ENCODE measurements at regions not wholly inside any gene's neighbourhood (a gene's known extent, or its start where the extent isn't known, plus 50 kb on each side); places are given as distances from the start of the nearest gene placed in this dataset.
"Not testable (repeated sequence)": the region's sequence is repeated elsewhere in the genome, so short reads cannot be mapped to it uniquely, and the experiment has no call there.

DNA sequence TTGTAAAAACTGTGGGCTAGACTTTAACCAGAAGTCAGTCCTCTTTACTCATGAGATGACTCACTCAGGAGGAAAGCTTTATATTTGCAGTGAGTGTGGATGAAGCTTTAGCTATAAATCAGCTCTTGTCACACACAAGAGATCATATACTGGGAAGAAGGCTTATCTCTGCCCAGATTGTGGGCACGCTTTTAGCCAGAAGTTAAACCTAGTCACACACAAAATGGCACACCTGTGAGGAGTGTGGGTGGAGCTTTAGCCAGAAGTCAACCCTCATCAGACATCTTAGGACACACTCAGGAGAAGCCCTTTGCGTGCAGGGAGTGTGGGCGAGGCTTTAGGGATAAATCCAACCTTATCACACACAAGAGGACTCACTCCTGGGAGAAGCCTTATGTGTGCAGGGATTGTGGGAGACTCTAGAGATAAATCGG is 706.9 kb upstream of the LUZP2 start:
- TF ChIP-seq, protein P1, sequence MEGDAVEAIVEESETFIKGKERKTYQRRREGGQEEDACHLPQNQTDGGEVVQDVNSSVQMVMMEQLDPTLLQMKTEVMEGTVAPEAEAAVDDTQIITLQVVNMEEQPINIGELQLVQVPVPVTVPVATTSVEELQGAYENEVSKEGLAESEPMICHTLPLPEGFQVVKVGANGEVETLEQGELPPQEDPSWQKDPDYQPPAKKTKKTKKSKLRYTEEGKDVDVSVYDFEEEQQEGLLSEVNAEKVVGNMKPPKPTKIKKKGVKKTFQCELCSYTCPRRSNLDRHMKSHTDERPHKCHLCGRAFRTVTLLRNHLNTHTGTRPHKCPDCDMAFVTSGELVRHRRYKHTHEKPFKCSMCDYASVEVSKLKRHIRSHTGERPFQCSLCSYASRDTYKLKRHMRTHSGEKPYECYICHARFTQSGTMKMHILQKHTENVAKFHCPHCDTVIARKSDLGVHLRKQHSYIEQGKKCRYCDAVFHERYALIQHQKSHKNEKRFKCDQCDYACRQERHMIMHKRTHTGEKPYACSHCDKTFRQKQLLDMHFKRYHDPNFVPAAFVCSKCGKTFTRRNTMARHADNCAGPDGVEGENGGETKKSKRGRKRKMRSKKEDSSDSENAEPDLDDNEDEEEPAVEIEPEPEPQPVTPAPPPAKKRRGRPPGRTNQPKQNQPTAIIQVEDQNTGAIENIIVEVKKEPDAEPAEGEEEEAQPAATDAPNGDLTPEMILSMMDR (IDR thresholded peaks at IDR 0.05) = no peak
- Histone ChIP-seq H3K36me3 (no peaks in the 10 kb centered on the region), H3K27me3 (no peaks in the 10 kb centered on the region), H3K9me3 (no peaks in the 10 kb centered on the region), H3K4me1 (no peaks in the 10 kb centered on the region), H3K4me3 (no peak overlapping the region), H3K27ac (no peak overlapping the region)
- intact Hi-C loops (cut with DNase I; ENCODE audit: low total_unique reads) = no loop called here
- no peak for DNase-seq

- DNase-seq = no peak
- no peaks in the 10 kb centered on the region for H3K36me3 ChIP-seq
- TF ChIP-seq, protein P1 (IDR thresholded peaks at IDR 0.05) = no peak
- no peak overlapping the region for H3K27ac ChIP-seq
- peaks cover 0 to 3% (median 0%) of the 10 kb centered on the region in 4 donors for H3K4me1 ChIP-seq
- no peaks in the 10 kb centered on the region for H3K27me3 ChIP-seq
- no peak overlapping the region for H3K4me3 ChIP-seq
- H3K9me3 ChIP-seq = no peaks in the 10 kb centered on the region
- intact Hi-C loops (cut with DNase I; ENCODE audit: low total_unique reads) = no loop called here
Observed at GRCh38 chr11:23797624-23798419, 699.0 kb upstream of the LUZP2 start.

DNA sequence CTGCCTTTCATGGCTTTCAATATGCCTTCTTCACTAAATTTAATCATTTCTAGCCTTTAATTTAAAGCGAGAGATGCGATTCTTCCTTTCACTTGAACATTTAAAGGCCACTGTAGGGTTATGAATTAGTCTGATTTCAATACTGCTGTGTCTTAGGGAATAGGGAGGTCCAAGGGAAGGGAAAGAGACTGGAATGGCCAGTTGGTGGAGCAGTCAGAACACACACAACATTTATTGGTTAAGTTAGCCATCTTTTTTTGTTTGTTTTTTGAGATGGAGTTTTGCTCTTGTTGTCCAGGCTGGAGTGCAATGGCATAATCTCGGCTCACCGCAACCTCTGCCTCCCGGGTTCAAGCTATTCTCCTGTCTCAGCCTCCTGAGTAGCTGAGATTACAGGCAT is 662.5 kb upstream of the LUZP2 start:
- H3K27me3 ChIP-seq; H3K9me3 ChIP-seq; intact Hi-C loops (cut with DNase I; ENCODE audit: low total_unique reads); H3K4me1 ChIP-seq; DNase-seq; H3K36me3 ChIP-seq; H3K27ac ChIP-seq; H3K4me3 ChIP-seq: not testable (repeated sequence)

DNA sequence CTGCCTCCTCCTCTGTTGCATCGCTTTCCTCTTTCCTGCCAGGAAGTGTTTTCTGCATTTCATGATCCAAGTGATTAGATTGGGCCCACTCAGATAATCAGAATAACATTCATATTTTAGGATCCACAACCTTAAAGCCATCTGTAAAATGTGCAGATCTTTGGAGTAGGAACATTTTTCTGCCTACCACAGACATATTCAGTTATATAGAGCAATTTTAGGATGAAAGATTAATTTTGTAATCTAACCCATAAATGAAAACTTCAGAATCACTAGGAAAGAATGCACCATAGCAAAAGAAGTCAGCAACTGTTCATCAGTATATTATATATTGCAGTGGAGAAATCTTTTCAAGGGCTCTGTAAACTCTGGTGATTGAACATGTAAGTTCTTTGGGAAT is 659.9 kb upstream of the LUZP2 start:
- Histone ChIP-seq H3K27me3 (no peaks in the 10 kb centered on the region), H3K27ac (no peak overlapping the region), H3K36me3 (no peaks in the 10 kb centered on the region), H3K9me3 (no peaks in the 10 kb centered on the region), H3K4me1 (no peaks in the 10 kb centered on the region), H3K4me3 (no peak overlapping the region)
- intact Hi-C loops (cut with DNase I; ENCODE audit: low total_unique reads) = no loop called here
- no peak for DNase-seq
- TF ChIP-seq, protein P1 (IDR thresholded peaks at IDR 0.05) = no peak

GRCh38 chr11:23840872-23841271 is 656.0 kb upstream of the LUZP2 start:
- H3K9me3 ChIP-seq = peaks cover 0 to 4% (median 3%) of the 10 kb centered on the region in 3 donors
- no peaks in the 10 kb centered on the region for H3K36me3 ChIP-seq
- H3K27me3 ChIP-seq = no peaks in the 10 kb centered on the region
- H3K27ac ChIP-seq = no peak overlapping the region
- DNase-seq = no peak
- TF ChIP-seq, protein P1 (IDR thresholded peaks at IDR 0.05) = no peak
- intact Hi-C loops (cut with DNase I; ENCODE audit: low total_unique reads) = no loop called here
- no peak overlapping the region for H3K4me3 ChIP-seq
- no peaks in the 10 kb centered on the region for H3K4me1 ChIP-seq

GRCh38 chr11:23846902-23847422 is 649.9 kb upstream of the LUZP2 start:
- peaks cover 0 to 4% (median 3%) of the 10 kb centered on the region in 3 donors for H3K9me3 ChIP-seq
- H3K4me3 ChIP-seq = no peak overlapping the region
- H3K36me3 ChIP-seq = no peaks in the 10 kb centered on the region
- TF ChIP-seq, protein P1 (IDR thresholded peaks at IDR 0.05) = no peak
- DNase-seq = no peak
- no peaks in the 10 kb centered on the region for H3K4me1 ChIP-seq
- no peaks in the 10 kb centered on the region for H3K27me3 ChIP-seq
- intact Hi-C loops (cut with DNase I; ENCODE audit: low total_unique reads) = no loop called here
- no peak overlapping the region for H3K27ac ChIP-seq

All from tibial artery (tissue), 4 donors.